HCT116 (cell line): ENCODE measurements at regions not wholly inside any gene's neighbourhood (a gene's known extent, or its start where the extent isn't known, plus 50 kb on each side); places are given as distances from the start of the nearest gene placed in this dataset.
A peak's percentile ranks its signal among the peaks of the same experiment; 100 is the strongest.

Experiments used
- ATAC-seq: fragments of 200-7000 bp; cut with Tn5 transposase; 2 replicates; pipeline ENCODE4 v1.9.1; 2020; ENCODE audit warnings: mild to moderate bottlenecking, moderate library complexity
- BruUV-seq: library from RNA; stranded (reverse); fragments of 400-500 nt; replicated peaks from 2 replicates; lab custom pipeline; 2021; lab: Mats Ljungman, UMichigan
- CTCF ChIA-PET: fragments of 300-600 bp; sonication (Branson Sonifier 250); formaldehyde crosslinking; loops from one replicate; lab custom pipeline; 2021; ENCODE audit warnings: antibody characterized with exemption; lab: Charles Lee
- POLR2A ChIA-PET: fragments of 300-600, 350-600 bp; sonication (Branson Sonifier 250); formaldehyde crosslinking; loops from one replicate; lab custom pipeline; 2021; ENCODE audit warnings: antibody characterized with exemption; lab: Charles Lee
- RAD21 ChIA-PET, 2 experiments: fragments of 300-600 bp; sonication (Branson Sonifier 250); formaldehyde crosslinking; loops; one replicate each; lab custom pipeline; 2023; ENCODE audit warnings: low total read pairs in 2 of 2; ENCODE audit not compliant: uncharacterized antibody in 2 of 2, unreplicated experiment in 2 of 2, low non-redundant PET in 1 of 2; lab: Charles Lee
- DNase-seq: peaks from one replicate; pipeline ENCODE4 v3.0.0-alpha.2; 2010; ENCODE audit warnings: low read depth, low spot score
- H2AFZ ChIP-seq: fragments of 200-600 bp; shearing (Covaris generic), sonication (generic); 2 replicates; pipeline ENCODE4 v1.6.1; 2017; ENCODE audit warnings: low read depth, mixed run types, mixed read lengths, antibody characterized with exemption, low read length; ENCODE audit not compliant: poor library complexity, severe bottlenecking
- H3K27ac ChIP-seq: 2 replicates; pipeline ENCODE4 v1.5.1; 2012; ENCODE audit warnings: low read depth, low read length
- H3K27me3 ChIP-seq: fragments of 200-600 bp; sonication (generic); 2 replicates; pipeline ENCODE4 v1.6.1; 2016; ENCODE audit warnings: mixed run types, low read length, mixed read lengths; ENCODE audit not compliant: insufficient read depth
- H3K36me3 ChIP-seq, 2 experiments: fragments of 200-500 bp in 1 of 2; fragments of 200-600 bp in 1 of 2; sonication (Bioruptor generic) in 1 of 2; sonication (generic) in 1 of 2; 2 replicates each; pipeline versions ENCODE4 v1.5.1 to v1.6.1; 2014 to 2016; ENCODE audit warnings: low read length in 2 of 2, inconsistent platforms in 1 of 2, mixed read lengths in 1 of 2, mixed run types in 1 of 2; ENCODE audit not compliant: insufficient read depth in 2 of 2, control insufficient read depth in 1 of 2
- H3K4me1 ChIP-seq, 2 experiments: fragments of 200-600 bp in 1 of 2; sonication (generic) in 1 of 2; 2 replicates each; pipeline versions ENCODE4 v1.5.1 to v1.6.1; 2012 to 2017; ENCODE audit warnings: low read length in 2 of 2, inconsistent platforms in 1 of 2, mild to moderate bottlenecking in 1 of 2, mixed read lengths in 1 of 2, mixed run types in 1 of 2, moderate library complexity in 1 of 2; ENCODE audit not compliant: insufficient read depth in 2 of 2, control insufficient read depth in 1 of 2
- H3K4me2 ChIP-seq: fragments of 200-600 bp; sonication (generic); 2 replicates; pipeline ENCODE4 v1.6.1; 2017; ENCODE audit warnings: mixed run types, low read length, mixed read lengths
- H3K4me3 ChIP-seq, 2 experiments: fragments of 200-600 bp in 1 of 2; sonication (generic) in 1 of 2; replicated peaks in 1 of 2; 2 replicates each; pipeline ENCODE4 v1.5.1; 2011 to 2016; ENCODE audit warnings: low read length in 2 of 2, control low read depth in 1 of 2, low read depth in 1 of 2, mild to moderate bottlenecking in 1 of 2, mixed read lengths in 1 of 2, mixed run types in 1 of 2
- H3K79me2 ChIP-seq: fragments of 200-600 bp; sonication (generic); 2 replicates; pipeline ENCODE4 v1.6.1; 2017; ENCODE audit warnings: mild to moderate bottlenecking, mixed run types, low read length, moderate library complexity, mixed read lengths; ENCODE audit not compliant: insufficient read depth
- H3K9ac ChIP-seq: fragments of 200-600 bp; sonication (generic); 2 replicates; pipeline ENCODE4 v1.6.1; 2016; ENCODE audit warnings: low read length, mixed read lengths
- H3K9me2 ChIP-seq: fragments of 200-600 bp; sonication (generic), shearing (Covaris generic); 2 replicates; pipeline ENCODE4 v1.6.1; 2017; ENCODE audit warnings: mixed run types, mild to moderate bottlenecking, moderate library complexity; ENCODE audit not compliant: insufficient read depth
- H3K9me3 ChIP-seq, 2 experiments: fragments of 200-500 bp in 1 of 2; fragments of 200-600 bp in 1 of 2; sonication (Bioruptor generic) in 1 of 2; sonication (generic) in 1 of 2; 2 replicates each; pipeline ENCODE4 v1.6.1; 2014 to 2017; ENCODE audit warnings: low read length in 2 of 2, mixed read lengths in 2 of 2, inconsistent platforms in 1 of 2, low read depth in 1 of 2, mild to moderate bottlenecking in 1 of 2, mixed run types in 1 of 2, moderate library complexity in 1 of 2; ENCODE audit not compliant: control insufficient read depth in 1 of 2, insufficient read depth in 1 of 2
- H4K20me1 ChIP-seq: fragments of 200-600 bp; sonication (generic), shearing (Covaris generic); 2 replicates; pipeline ENCODE4 v1.6.1; 2017; ENCODE audit warnings: mixed run types, mild to moderate bottlenecking, moderate library complexity; ENCODE audit not compliant: insufficient read depth
- CBX3 ChIP-seq: IDR thresholded peaks from 2 replicates; pipeline ENCODE4 v1.6.1; 2012; ENCODE audit warnings: low read depth
- EGR1 ChIP-seq: IDR thresholded peaks from 2 replicates; pipeline ENCODE4 v1.6.1; 2012; ENCODE audit warnings: low read depth
- ELF1 ChIP-seq: IDR thresholded peaks from 2 replicates; pipeline ENCODE4 v1.6.1; 2012; ENCODE audit warnings: low read depth, borderline replicate concordance
- EZH2 ChIP-seq: fragments of 200-600 bp; sonication (generic); IDR thresholded peaks from 2 replicates; pipeline ENCODE4 v1.6.1; 2017; ENCODE audit warnings: antibody characterized with exemption, mixed run types
- FOSL1 ChIP-seq: IDR thresholded peaks from 2 replicates; pipeline ENCODE4 v1.6.1; 2012; ENCODE audit warnings: low read depth
- POLR2A ChIP-seq: IDR thresholded peaks from 2 replicates; pipeline ENCODE4 v1.7.0; 2011; ENCODE audit warnings: borderline replicate concordance; ENCODE audit not compliant: insufficient read depth, insufficient read length; ENCODE audit errors: extremely low read depth
- POLR2AphosphoS5 ChIP-seq: IDR thresholded peaks from 2 replicates; pipeline ENCODE4 v1.6.1; 2011; ENCODE audit warnings: mild to moderate bottlenecking, low read depth, low read length, moderate library complexity
- RAD21 ChIP-seq: IDR thresholded peaks from 2 replicates; pipeline ENCODE4 v1.6.1; 2012; ENCODE audit warnings: low read depth, mild to moderate bottlenecking
- SIN3A ChIP-seq: IDR thresholded peaks from 2 replicates; pipeline ENCODE4 v1.6.1; 2012; ENCODE audit warnings: low read depth
- SRF ChIP-seq: IDR thresholded peaks from 2 replicates; pipeline ENCODE4 v1.6.1; 2012; ENCODE audit warnings: low read depth
- TCF7L2 ChIP-seq: IDR thresholded peaks from 2 replicates; pipeline ENCODE4 v1.7.0; 2011; ENCODE audit warnings: borderline replicate concordance, inconsistent platforms; ENCODE audit not compliant: insufficient read depth, insufficient read length; ENCODE audit errors: extremely low read depth
- YY1 ChIP-seq: IDR thresholded peaks from 2 replicates; pipeline ENCODE4 v1.6.1; 2011; ENCODE audit warnings: low read length, low read depth, moderate library complexity, mild to moderate bottlenecking; ENCODE audit not compliant: insufficient replicate concordance; ENCODE audit errors: extremely low read depth
- intact Hi-C: fragments of 100-400 bp; cut with micrococcal nuclease; formaldehyde crosslinking; loops from 2 replicates; pipeline ENCODE4 v1.10.0; 2022
- TF ChIP-seq, protein P1 (sequence below): IDR thresholded peaks from 2 replicates; pipeline ENCODE4 v1.6.1; 2011; ENCODE audit warnings: mild to moderate bottlenecking, low read length, moderate library complexity; ENCODE audit not compliant: insufficient replicate concordance; ENCODE audit errors: extremely low read depth
- TF ChIP-seq, protein P2 (sequence below): IDR thresholded peaks from 2 replicates; pipeline ENCODE4 v1.6.1; 2012; ENCODE audit warnings: low read depth
- TF ChIP-seq, protein P3 (sequence below): IDR thresholded peaks from 2 replicates; pipeline ENCODE4 v1.6.1; 2012
- TF ChIP-seq, protein P4 (sequence below): IDR thresholded peaks from 2 replicates; pipeline ENCODE4 v1.6.1; 2012

DNA sequence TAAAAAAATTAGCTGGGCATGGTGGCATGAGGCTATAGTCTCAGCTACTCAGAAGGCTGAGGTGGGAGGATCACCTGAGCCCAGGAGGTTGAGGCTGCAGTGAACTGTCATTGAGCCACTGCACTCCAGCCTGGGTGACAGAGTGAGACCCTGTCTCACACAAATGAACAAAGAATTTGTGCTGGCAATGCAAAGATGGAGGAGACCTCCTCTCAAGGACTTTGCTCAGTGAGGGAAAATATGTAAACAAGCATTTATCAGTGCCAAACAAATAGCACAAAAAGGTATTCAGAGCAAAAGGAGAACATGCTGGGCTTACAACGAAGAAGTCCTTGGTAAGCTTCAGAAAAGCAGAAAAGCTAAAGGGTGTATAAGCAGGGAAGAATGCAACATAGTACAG lies 113.1 kb upstream of the UMPS start (continued):
- TF ChIP-seq, protein P1, sequence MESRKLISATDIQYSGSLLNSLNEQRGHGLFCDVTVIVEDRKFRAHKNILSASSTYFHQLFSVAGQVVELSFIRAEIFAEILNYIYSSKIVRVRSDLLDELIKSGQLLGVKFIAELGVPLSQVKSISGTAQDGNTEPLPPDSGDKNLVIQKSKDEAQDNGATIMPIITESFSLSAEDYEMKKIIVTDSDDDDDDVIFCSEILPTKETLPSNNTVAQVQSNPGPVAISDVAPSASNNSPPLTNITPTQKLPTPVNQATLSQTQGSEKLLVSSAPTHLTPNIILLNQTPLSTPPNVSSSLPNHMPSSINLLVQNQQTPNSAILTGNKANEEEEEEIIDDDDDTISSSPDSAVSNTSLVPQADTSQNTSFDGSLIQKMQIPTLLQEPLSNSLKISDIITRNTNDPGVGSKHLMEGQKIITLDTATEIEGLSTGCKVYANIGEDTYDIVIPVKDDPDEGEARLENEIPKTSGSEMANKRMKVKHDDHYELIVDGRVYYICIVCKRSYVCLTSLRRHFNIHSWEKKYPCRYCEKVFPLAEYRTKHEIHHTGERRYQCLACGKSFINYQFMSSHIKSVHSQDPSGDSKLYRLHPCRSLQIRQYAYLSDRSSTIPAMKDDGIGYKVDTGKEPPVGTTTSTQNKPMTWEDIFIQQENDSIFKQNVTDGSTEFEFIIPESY: no peak
- TF ChIP-seq CBX3 (no peak), SRF (no peak), POLR2A (no peak)
- TF ChIP-seq, all 23 proteins: peak for 0

DNA sequence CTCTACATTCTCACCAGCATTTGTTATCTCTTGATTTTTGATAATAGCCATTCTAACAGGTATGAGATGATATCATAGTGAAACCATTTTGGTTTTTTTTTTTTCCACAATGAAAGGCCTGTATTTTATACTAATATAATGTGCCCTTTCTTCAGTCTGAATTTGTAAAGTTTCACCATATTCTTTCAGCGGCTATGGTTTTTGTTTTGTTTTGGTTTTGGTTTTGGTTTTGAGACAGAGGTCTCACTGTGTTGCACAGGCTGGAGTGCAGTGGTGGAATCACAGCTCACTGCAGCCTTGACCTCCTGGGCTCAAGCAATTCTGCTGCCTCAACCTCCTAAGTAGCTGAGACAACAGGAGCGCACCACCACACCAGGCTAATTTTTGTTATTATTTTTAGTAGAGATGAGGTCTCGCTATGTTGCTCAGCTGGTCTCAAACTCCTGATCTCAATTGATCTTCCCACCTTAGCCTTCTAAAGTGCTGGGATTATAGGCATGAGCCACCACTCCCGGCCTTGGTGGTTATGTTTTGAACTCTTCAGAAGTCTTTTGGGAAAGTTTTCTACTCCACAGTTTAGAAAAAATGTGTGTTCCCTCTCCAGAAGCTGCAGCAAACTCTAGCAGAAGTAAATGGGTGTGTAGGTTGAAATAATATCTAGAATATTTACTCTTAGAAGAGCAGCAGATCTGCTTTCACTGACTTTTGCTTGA lies 110.2 kb upstream of the UMPS start:
- no peaks in the 10 kb centered on the region for H3K9me2 ChIP-seq
- H3K4me1 ChIP-seq: peaks cover 7 to 12% of the 10 kb centered on the region in 2 experiments; a peak in 3 of 4 replicates
- no peaks in the 10 kb centered on the region for H3K9me3 ChIP-seq
- TF ChIP-seq SRF (no peak), POLR2AphosphoS5 (no peak), SIN3A (no peak), ELF1 (no peak), RAD21 (no peak), TCF7L2 (no peak), YY1 (no peak), FOSL1 (no peak), EZH2 (no peak), EGR1 (no peak)
- TF ChIP-seq, protein P2, sequence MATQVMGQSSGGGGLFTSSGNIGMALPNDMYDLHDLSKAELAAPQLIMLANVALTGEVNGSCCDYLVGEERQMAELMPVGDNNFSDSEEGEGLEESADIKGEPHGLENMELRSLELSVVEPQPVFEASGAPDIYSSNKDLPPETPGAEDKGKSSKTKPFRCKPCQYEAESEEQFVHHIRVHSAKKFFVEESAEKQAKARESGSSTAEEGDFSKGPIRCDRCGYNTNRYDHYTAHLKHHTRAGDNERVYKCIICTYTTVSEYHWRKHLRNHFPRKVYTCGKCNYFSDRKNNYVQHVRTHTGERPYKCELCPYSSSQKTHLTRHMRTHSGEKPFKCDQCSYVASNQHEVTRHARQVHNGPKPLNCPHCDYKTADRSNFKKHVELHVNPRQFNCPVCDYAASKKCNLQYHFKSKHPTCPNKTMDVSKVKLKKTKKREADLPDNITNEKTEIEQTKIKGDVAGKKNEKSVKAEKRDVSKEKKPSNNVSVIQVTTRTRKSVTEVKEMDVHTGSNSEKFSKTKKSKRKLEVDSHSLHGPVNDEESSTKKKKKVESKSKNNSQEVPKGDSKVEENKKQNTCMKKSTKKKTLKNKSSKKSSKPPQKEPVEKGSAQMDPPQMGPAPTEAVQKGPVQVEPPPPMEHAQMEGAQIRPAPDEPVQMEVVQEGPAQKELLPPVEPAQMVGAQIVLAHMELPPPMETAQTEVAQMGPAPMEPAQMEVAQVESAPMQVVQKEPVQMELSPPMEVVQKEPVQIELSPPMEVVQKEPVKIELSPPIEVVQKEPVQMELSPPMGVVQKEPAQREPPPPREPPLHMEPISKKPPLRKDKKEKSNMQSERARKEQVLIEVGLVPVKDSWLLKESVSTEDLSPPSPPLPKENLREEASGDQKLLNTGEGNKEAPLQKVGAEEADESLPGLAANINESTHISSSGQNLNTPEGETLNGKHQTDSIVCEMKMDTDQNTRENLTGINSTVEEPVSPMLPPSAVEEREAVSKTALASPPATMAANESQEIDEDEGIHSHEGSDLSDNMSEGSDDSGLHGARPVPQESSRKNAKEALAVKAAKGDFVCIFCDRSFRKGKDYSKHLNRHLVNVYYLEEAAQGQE: no peak
- TF ChIP-seq, protein P1: no peak
- TF ChIP-seq, protein P3, sequence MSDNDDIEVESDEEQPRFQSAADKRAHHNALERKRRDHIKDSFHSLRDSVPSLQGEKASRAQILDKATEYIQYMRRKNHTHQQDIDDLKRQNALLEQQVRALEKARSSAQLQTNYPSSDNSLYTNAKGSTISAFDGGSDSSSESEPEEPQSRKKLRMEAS: no peak
- TF ChIP-seq, protein P4, sequence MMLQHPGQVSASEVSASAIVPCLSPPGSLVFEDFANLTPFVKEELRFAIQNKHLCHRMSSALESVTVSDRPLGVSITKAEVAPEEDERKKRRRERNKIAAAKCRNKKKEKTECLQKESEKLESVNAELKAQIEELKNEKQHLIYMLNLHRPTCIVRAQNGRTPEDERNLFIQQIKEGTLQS: no peak
- H3K27ac ChIP-seq: no peak overlapping the region
- 0 out of 4 replicates have a peak overlapping the region, but pooled peaks of 1 of the 2 experiments have one; percentile 1 for H3K4me3 ChIP-seq
- peak overlapping the region; percentile 60 for H3K4me2 ChIP-seq
- RAD21 ChIA-PET: no interaction called here
- POLR2A ChIA-PET: interaction anchor here (0.7 kb wide), 1 partner anchor 36 kb away, joined by 4 read pairs; no protein-coding TSS in a partner anchor
- H3K79me2 ChIP-seq: no peaks in the 10 kb centered on the region
- no peak overlapping the region for H3K9ac ChIP-seq
- DNase-seq (no peak), ATAC-seq (peak; percentile 32; the same call in 1 of the 2 replicates)
- no peaks in the 10 kb centered on the region for H3K27me3 ChIP-seq
- peak overlapping the region; percentile 11 for H2AFZ ChIP-seq
- no peaks in the 10 kb centered on the region for H3K36me3 ChIP-seq
- intact Hi-C loops: no loop called here
- no TSS peak for BruUV-seq
- CTCF ChIA-PET: no interaction called here
- no peaks in the 10 kb centered on the region for H4K20me1 ChIP-seq
